Superior temporal gyrus (tissue), 1 donor: ENCODE measurements at regions not wholly inside any gene's neighbourhood (a gene's known extent, or its start where the extent isn't known, plus 50 kb on each side); places are given as distances from the start of the nearest gene placed in this dataset.

Experiments
- DNase-seq: peaks from one replicate; pipeline ENCODE4 v3.0.0-alpha.2; 2016; ENCODE audit errors: extremely low spot score

- DNase-seq, result no peak
Measured at GRCh38 chr5:93930098-93930497, 188.7 kb upstream of the POU5F2 start.

- no peak for DNase-seq
Measured at GRCh38 chr5:93929131-93929530, 187.7 kb upstream of the POU5F2 start.

- no peak for DNase-seq
Measured at GRCh38 chr5:93926831-93927620, 185.6 kb upstream of the POU5F2 start.

- DNase-seq, result no peak
Measured at GRCh38 chr5:93925321-93925720, 183.9 kb upstream of the POU5F2 start.

- DNase-seq, result no peak
Measured at GRCh38 chr5:93924628-93925027, 183.2 kb upstream of the POU5F2 start.

GRCh38 chr5:93922551-93922950 lies 181.2 kb upstream of the POU5F2 start:
- no peak for DNase-seq

- no peak for DNase-seq
Measured at GRCh38 chr5:93921001-93921400, 179.6 kb upstream of the POU5F2 start.

- no peak for DNase-seq
Measured at GRCh38 chr5:93916872-93917271, 175.5 kb upstream of the POU5F2 start.

- peak; percentile 77 for DNase-seq
Measured at GRCh38 chr5:93915142-93915553, 173.7 kb upstream of the POU5F2 start.

- no peak for DNase-seq
Measured at GRCh38 chr5:93911609-93912008, 170.2 kb upstream of the POU5F2 start.

GRCh38 chr5:93909356-93909755 lies 168.0 kb upstream of the POU5F2 start:
- DNase-seq, result no peak

- no peak for DNase-seq
Measured at GRCh38 chr5:93904917-93905316, 163.5 kb upstream of the POU5F2 start.

- no peak for DNase-seq
Measured at GRCh38 chr5:93902288-93902687, 160.9 kb upstream of the POU5F2 start.

- DNase-seq, result no peak
Measured at GRCh38 chr5:93899026-93899600, 157.7 kb upstream of the POU5F2 start.

GRCh38 chr5:93894601-93895354 lies 153.4 kb upstream of the POU5F2 start:
- DNase-seq, result peak; percentile 77

- DNase-seq, result no peak
Measured at GRCh38 chr5:93893075-93893474, 151.7 kb upstream of the POU5F2 start.

GRCh38 chr5:93892481-93892880 lies 151.1 kb upstream of the POU5F2 start:
- DNase-seq, result no peak

- no peak for DNase-seq
Measured at GRCh38 chr5:93891491-93892480, 150.4 kb upstream of the POU5F2 start.

GRCh38 chr5:93890657-93891056 lies 149.3 kb upstream of the POU5F2 start:
- DNase-seq, result no peak

GRCh38 chr5:93887678-93888077 lies 146.3 kb upstream of the POU5F2 start:
- DNase-seq, result no peak

GRCh38 chr5:93886917-93887361 lies 145.5 kb upstream of the POU5F2 start:
- no peak for DNase-seq
